ENCODE measurements at regions not wholly inside any gene's neighbourhood (a gene's known extent, or its start where the extent isn't known, plus 50 kb on each side); places are given as distances from the start of the nearest gene placed in this dataset.

- TF ChIP-seq, protein P1, sequence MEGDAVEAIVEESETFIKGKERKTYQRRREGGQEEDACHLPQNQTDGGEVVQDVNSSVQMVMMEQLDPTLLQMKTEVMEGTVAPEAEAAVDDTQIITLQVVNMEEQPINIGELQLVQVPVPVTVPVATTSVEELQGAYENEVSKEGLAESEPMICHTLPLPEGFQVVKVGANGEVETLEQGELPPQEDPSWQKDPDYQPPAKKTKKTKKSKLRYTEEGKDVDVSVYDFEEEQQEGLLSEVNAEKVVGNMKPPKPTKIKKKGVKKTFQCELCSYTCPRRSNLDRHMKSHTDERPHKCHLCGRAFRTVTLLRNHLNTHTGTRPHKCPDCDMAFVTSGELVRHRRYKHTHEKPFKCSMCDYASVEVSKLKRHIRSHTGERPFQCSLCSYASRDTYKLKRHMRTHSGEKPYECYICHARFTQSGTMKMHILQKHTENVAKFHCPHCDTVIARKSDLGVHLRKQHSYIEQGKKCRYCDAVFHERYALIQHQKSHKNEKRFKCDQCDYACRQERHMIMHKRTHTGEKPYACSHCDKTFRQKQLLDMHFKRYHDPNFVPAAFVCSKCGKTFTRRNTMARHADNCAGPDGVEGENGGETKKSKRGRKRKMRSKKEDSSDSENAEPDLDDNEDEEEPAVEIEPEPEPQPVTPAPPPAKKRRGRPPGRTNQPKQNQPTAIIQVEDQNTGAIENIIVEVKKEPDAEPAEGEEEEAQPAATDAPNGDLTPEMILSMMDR (IDR thresholded peaks at IDR 0.05) = no peak
- no peaks in the 10 kb centered on the region for H3K36me3 ChIP-seq (ENCODE audit: control insufficient read depth, insufficient read depth, low read length)
- H3K4me1 ChIP-seq = no peaks in the 10 kb centered on the region
- H3K27ac ChIP-seq = no peak overlapping the region
- H3K4me2 ChIP-seq (ENCODE audit: low read length) = no peak overlapping the region
- H3K9me3 ChIP-seq (ENCODE audit: control insufficient read depth, low read length) = no peaks in the 10 kb centered on the region
- no peak overlapping the region for H2AFZ ChIP-seq
- H3K9ac ChIP-seq = no peak overlapping the region
- H3K79me2 ChIP-seq = peaks cover 4% of the 10 kb centered on the region
- H3K27me3 ChIP-seq (ENCODE audit: control insufficient read depth, insufficient read depth, low read length) = no peaks in the 10 kb centered on the region
- H3K4me3 ChIP-seq (ENCODE audit: low read depth, low read length) = no peak overlapping the region
These were observed 128.1 kb upstream of the ANK3 start for GRCh38 chr10:60517805-60518204.

DNA sequence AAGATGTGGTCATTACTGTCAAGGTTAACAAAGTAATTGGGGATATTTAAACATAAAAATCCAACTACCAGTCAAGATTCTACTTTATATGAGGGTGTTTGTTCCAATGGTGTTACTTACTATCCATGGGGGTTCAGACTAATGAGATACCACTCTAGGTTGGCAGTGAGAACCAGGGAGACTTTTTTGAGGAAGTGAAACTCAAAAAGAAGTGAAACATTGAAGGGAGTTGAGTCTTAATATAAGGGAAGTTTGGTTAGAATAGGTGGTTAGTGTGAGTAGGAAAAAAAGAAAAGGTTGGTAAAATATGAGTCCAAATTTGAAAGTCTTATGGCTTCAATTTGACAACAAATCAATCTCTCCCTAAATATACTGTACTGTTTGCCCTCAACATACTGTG is 123.6 kb upstream of the ANK3 start:
- Histone ChIP-seq H3K9me3 (ENCODE audit: control insufficient read depth, low read length) (no peaks in the 10 kb centered on the region), H3K79me2 (peaks cover 2% of the 10 kb centered on the region), H3K27me3 (ENCODE audit: control insufficient read depth, insufficient read depth, low read length) (no peaks in the 10 kb centered on the region), H3K27ac (no peak overlapping the region), H2AFZ (no peak overlapping the region), H3K4me3 (ENCODE audit: low read depth, low read length) (no peak overlapping the region), H3K9ac (no peak overlapping the region), H3K36me3 (ENCODE audit: control insufficient read depth, insufficient read depth, low read length) (no peaks in the 10 kb centered on the region), H3K4me1 (no peaks in the 10 kb centered on the region), H3K4me2 (ENCODE audit: low read length) (no peak overlapping the region)
- TF ChIP-seq, protein P1 (IDR thresholded peaks at IDR 0.05) = no peak

DNA sequence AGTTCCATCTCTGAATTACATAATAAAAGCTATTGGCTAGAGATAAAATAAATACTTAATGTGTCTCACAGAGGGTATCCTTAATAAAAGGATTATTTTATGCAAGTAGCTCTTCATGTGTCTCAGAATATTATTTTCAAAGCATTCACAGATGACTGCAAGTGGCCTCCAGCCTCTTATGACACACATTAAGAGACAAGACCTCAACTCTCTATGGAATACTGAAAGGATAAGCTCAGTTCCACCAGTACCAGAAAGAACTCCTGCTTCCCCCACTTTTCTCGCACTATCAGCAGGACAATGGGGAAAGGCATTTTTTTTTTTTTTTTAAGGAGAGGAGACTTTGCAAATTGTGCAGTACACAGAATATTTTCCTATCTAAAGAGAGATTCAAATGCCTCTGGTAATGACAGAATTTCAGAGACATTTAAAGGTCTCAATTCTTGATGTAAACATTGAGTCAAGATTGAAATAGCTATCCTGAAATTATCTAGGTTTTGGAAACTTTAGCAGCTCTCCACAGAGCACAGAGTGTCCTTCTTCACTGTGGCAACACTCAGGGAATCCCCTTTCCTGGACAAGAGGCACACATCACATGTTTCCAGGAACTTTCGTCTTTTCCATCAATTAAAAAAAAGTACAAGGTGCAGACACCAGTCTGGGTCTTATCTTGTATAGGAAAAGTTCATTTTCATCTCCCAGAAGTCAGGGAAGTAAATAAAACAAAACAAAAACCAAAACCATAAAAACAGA is 122.0 kb upstream of the ANK3 start:
- no peaks in the 10 kb centered on the region for H3K36me3 ChIP-seq (ENCODE audit: control insufficient read depth, insufficient read depth, low read length)
- no peak overlapping the region for H2AFZ ChIP-seq
- no peak overlapping the region for H3K9ac ChIP-seq
- H3K4me3 ChIP-seq (ENCODE audit: low read depth, low read length) = no peak overlapping the region
- no peaks in the 10 kb centered on the region for H3K9me3 ChIP-seq (ENCODE audit: control insufficient read depth, low read length)
- TF ChIP-seq, protein P1 (IDR thresholded peaks at IDR 0.05) = no peak
- no peak overlapping the region for H3K4me2 ChIP-seq (ENCODE audit: low read length)
- H3K79me2 ChIP-seq = peaks cover 2% of the 10 kb centered on the region
- no peaks in the 10 kb centered on the region for H3K27me3 ChIP-seq (ENCODE audit: control insufficient read depth, insufficient read depth, low read length)
- H3K27ac ChIP-seq = no peak overlapping the region
- no peaks in the 10 kb centered on the region for H3K4me1 ChIP-seq

- Histone ChIP-seq H3K4me3 (ENCODE audit: low read depth, low read length) (no peak overlapping the region), H3K9me3 (ENCODE audit: control insufficient read depth, low read length) (no peaks in the 10 kb centered on the region), H2AFZ (no peak overlapping the region), H3K36me3 (ENCODE audit: control insufficient read depth, insufficient read depth, low read length) (no peaks in the 10 kb centered on the region), H3K27me3 (ENCODE audit: control insufficient read depth, insufficient read depth, low read length) (no peaks in the 10 kb centered on the region), H3K4me1 (no peaks in the 10 kb centered on the region), H3K9ac (no peak overlapping the region), H3K27ac (no peak overlapping the region), H3K79me2 (peaks cover 2% of the 10 kb centered on the region), H3K4me2 (ENCODE audit: low read length) (no peak overlapping the region)
- TF ChIP-seq, protein P1 (IDR thresholded peaks at IDR 0.05) = no peak
These were observed 119.2 kb upstream of the ANK3 start for GRCh38 chr10:60508831-60509230.

GRCh38 chr10:60508037-60508436 is 118.4 kb upstream of the ANK3 start:
- no peaks in the 10 kb centered on the region for H3K36me3 ChIP-seq (ENCODE audit: control insufficient read depth, insufficient read depth, low read length)
- no peak overlapping the region for H3K27ac ChIP-seq
- TF ChIP-seq, protein P1 (IDR thresholded peaks at IDR 0.05) = no peak
- H3K4me3 ChIP-seq (ENCODE audit: low read depth, low read length) = no peak overlapping the region
- H3K79me2 ChIP-seq = peaks cover 2% of the 10 kb centered on the region
- H3K9ac ChIP-seq = no peak overlapping the region
- H2AFZ ChIP-seq = no peak overlapping the region
- H3K4me1 ChIP-seq = no peaks in the 10 kb centered on the region
- no peaks in the 10 kb centered on the region for H3K9me3 ChIP-seq (ENCODE audit: control insufficient read depth, low read length)
- no peak overlapping the region for H3K4me2 ChIP-seq (ENCODE audit: low read length)
- no peaks in the 10 kb centered on the region for H3K27me3 ChIP-seq (ENCODE audit: control insufficient read depth, insufficient read depth, low read length)
